ENCODE measurements at regions not wholly inside any gene's neighbourhood (a gene's known extent, or its start where the extent isn't known, plus 50 kb on each side); places are given as distances from the start of the nearest gene placed in this dataset.

GRCh38 chr12:25058012-25058411, 109.1 kb upstream of the BCAT1 start:
- intact Hi-C loops (cut with DNase I, micrococcal nuclease) = loop anchor here in 1 of 2 experiments (10.0 kb wide), 2 partner anchors 343 to 1687 kb away; no protein-coding TSS in a partner anchor
- DNase-seq = no peak
- ChIA-PET CTCF (no interaction called here), POLR2A (no interaction called here)
- Mint-ChIP-seq H3K4me1 (peaks cover 58% of the 10 kb centered on the region), H3K4me3 (peak overlapping the region; percentile 14), H3K27me3 (no peaks in the 10 kb centered on the region), H3K27ac (no peak overlapping the region), H3K9me3 (ENCODE audit: low read depth) (no peaks in the 10 kb centered on the region), H3K36me3 (ENCODE audit: low read depth) (peaks cover 6% of the 10 kb centered on the region)
- no peak for ATAC-seq

- no peak for DNase-seq
- H3K27ac Mint-ChIP-seq = peak overlapping the region; percentile 84
- no peaks in the 10 kb centered on the region for H3K36me3 Mint-ChIP-seq (ENCODE audit: low read depth)
- no peaks in the 10 kb centered on the region for H3K27me3 Mint-ChIP-seq
- intact Hi-C loops (cut with DNase I, micrococcal nuclease) = loop anchor here in 1 of 2 experiments (10.0 kb wide), 2 partner anchors 342 to 1688 kb away; no protein-coding TSS in a partner anchor
- H3K9me3 Mint-ChIP-seq (ENCODE audit: low read depth) = no peaks in the 10 kb centered on the region
- ATAC-seq = no peak
- ChIA-PET POLR2A (no interaction called here), CTCF (interaction anchor here (0.6 to 0.7 kb wide), 3 partner anchors 33 to 99 kb away, joined by 3 read pairs; no protein-coding TSS in a partner anchor)
- H3K4me3 Mint-ChIP-seq = peak overlapping the region; percentile 60
- peaks cover 56% of the 10 kb centered on the region for H3K4me1 Mint-ChIP-seq
These were observed 107.7 kb upstream of the BCAT1 start for GRCh38 chr12:25056486-25057130.

GRCh38 chr12:25056011-25056410, 107.1 kb upstream of the BCAT1 start:
- Mint-ChIP-seq H3K36me3 (ENCODE audit: low read depth) (no peaks in the 10 kb centered on the region), H3K4me1 (peaks cover 57% of the 10 kb centered on the region), H3K4me3 (peak overlapping the region; percentile 60), H3K9me3 (ENCODE audit: low read depth) (no peaks in the 10 kb centered on the region), H3K27me3 (no peaks in the 10 kb centered on the region), H3K27ac (peak overlapping the region; percentile 84)
- DNase-seq (no peak), ATAC-seq (no peak)
- ChIA-PET CTCF (interaction anchor here (0.6 to 0.7 kb wide), 2 partner anchors 34 to 65 kb away, joined by 3 read pairs; no protein-coding TSS in a partner anchor), POLR2A (interaction anchor here (0.7 kb wide), 1 partner anchor 33 kb away, joined by 4 read pairs; no protein-coding TSS in a partner anchor)
- intact Hi-C loops (cut with DNase I, micrococcal nuclease) = loop anchor here in 1 of 2 experiments (10.0 kb wide), 2 partner anchors 341 to 1689 kb away; no protein-coding TSS in a partner anchor

GRCh38 chr12:25054783-25055144, 105.9 kb upstream of the BCAT1 start:
- intact Hi-C loops (cut with DNase I, micrococcal nuclease) = loop anchor here (2.0 to 10.0 kb wide), 12 partner anchors 36 to 1883 kb away; partner anchors contain the start of genes BCAT1 (in 1 of the 2), DNAI7 (in 1 of the 2), ETFRF1 (in 1 of the 2) and FGFR1OP2 (in 1 of the 2)
- ChIA-PET CTCF (no interaction called here), POLR2A (no interaction called here)
- Mint-ChIP-seq H3K27ac (peak overlapping the region; percentile 89), H3K4me1 (peaks cover 55% of the 10 kb centered on the region), H3K27me3 (no peaks in the 10 kb centered on the region), H3K9me3 (ENCODE audit: low read depth) (no peaks in the 10 kb centered on the region), H3K4me3 (peak overlapping the region; percentile 79), H3K36me3 (ENCODE audit: low read depth) (no peaks in the 10 kb centered on the region)
- DNase-seq (peak; percentile 84), ATAC-seq (peak; percentile 14)

- Mint-ChIP-seq H3K27ac (peak overlapping the region; percentile 89), H3K9me3 (ENCODE audit: low read depth) (no peaks in the 10 kb centered on the region), H3K36me3 (ENCODE audit: low read depth) (no peaks in the 10 kb centered on the region), H3K27me3 (no peaks in the 10 kb centered on the region), H3K4me3 (peak overlapping the region; percentile 79), H3K4me1 (peaks cover 55% of the 10 kb centered on the region)
- CTCF ChIA-PET = interaction anchor here (0.6 to 1.1 kb wide), 2 partner anchors 8 to 324 kb away, joined by 3 to 4 read pairs; no protein-coding TSS in a partner anchor
- intact Hi-C loops (cut with DNase I, micrococcal nuclease) = loop anchor here (2.0 to 10.0 kb wide), 12 partner anchors 37 to 1883 kb away; partner anchors contain the start of genes BCAT1 (in 1 of the 2), DNAI7 (in 1 of the 2), ETFRF1 (in 1 of the 2) and FGFR1OP2 (in 1 of the 2)
- DNase-seq (no peak), ATAC-seq (no peak)
- POLR2A ChIA-PET = no interaction called here
These were observed 105.3 kb upstream of the BCAT1 start for GRCh38 chr12:25054076-25054782.

GRCh38 chr12:25052914-25053211, 104.0 kb upstream of the BCAT1 start:
- DNase-seq = no peak
- H3K27ac Mint-ChIP-seq = peak overlapping the region; percentile 98
- no peak for ATAC-seq

GRCh38 chr12:25052196-25052913, 103.5 kb upstream of the BCAT1 start:
- ATAC-seq = peak; percentile 69
- Mint-ChIP-seq H3K4me1 (peaks cover 42% of the 10 kb centered on the region), H3K27ac (peak overlapping the region; percentile 98), H3K9me3 (ENCODE audit: low read depth) (peaks cover 3% of the 10 kb centered on the region), H3K27me3 (no peaks in the 10 kb centered on the region), H3K36me3 (ENCODE audit: low read depth) (no peaks in the 10 kb centered on the region), H3K4me3 (peak overlapping the region; percentile 97)
- intact Hi-C loops (cut with DNase I, micrococcal nuclease) = loop anchor here (1.0 to 10.0 kb wide), 16 partner anchors 60 to 1885 kb away; partner anchors contain the start of genes DNAI7 (in 2 of the 2), ETFRF1 (in 2 of the 2), BCAT1 (in 1 of the 2) and FGFR1OP2 (in 1 of the 2)
- POLR2A ChIA-PET = interaction anchor here (0.6 to 2.0 kb wide), 12 partner anchors 8 to 231 kb away, joined by 3 to 9 read pairs (median 4); no protein-coding TSS in a partner anchor
- CTCF ChIA-PET = interaction anchor here (0.5 to 2.0 kb wide), 12 partner anchors 9 to 608 kb away, joined by 3 to 6 read pairs (median 4); no protein-coding TSS in a partner anchor
- peak; percentile 56 for DNase-seq

More at GRCh38 chr12:25052914-25053211, 104.0 kb upstream of the BCAT1 start:
- Mint-ChIP-seq H3K27me3 (no peaks in the 10 kb centered on the region), H3K4me1 (peaks cover 47% of the 10 kb centered on the region), H3K9me3 (ENCODE audit: low read depth) (no peaks in the 10 kb centered on the region), H3K36me3 (ENCODE audit: low read depth) (no peaks in the 10 kb centered on the region), H3K4me3 (peak overlapping the region; percentile 97)
- CTCF ChIA-PET = interaction anchor here (0.5 to 2.0 kb wide), 6 partner anchors 14 to 335 kb away, joined by 3 to 6 read pairs (median 4); no protein-coding TSS in a partner anchor
- intact Hi-C loops (cut with DNase I, micrococcal nuclease) = loop anchor here (1.0 to 10.0 kb wide), 16 partner anchors 61 to 1884 kb away; partner anchors contain the start of genes DNAI7 (in 2 of the 2), ETFRF1 (in 2 of the 2), BCAT1 (in 1 of the 2) and FGFR1OP2 (in 1 of the 2)
- POLR2A ChIA-PET = interaction anchor here (0.6 to 2.0 kb wide), 5 partner anchors 11 to 213 kb away, joined by 4 to 9 read pairs (median 4); no protein-coding TSS in a partner anchor

GRCh38 chr12:25051656-25052195, 102.8 kb upstream of the BCAT1 start:
- POLR2A ChIA-PET = interaction anchor here (0.6 to 2.0 kb wide), 10 partner anchors 8 to 230 kb away, joined by 3 to 12 read pairs (median 3); no protein-coding TSS in a partner anchor
- peak overlapping the region; percentile 97 for H3K4me3 Mint-ChIP-seq
- ATAC-seq = peak; percentile 83
- H3K27ac Mint-ChIP-seq = peak overlapping the region; percentile 98
- H3K36me3 Mint-ChIP-seq (ENCODE audit: low read depth) = no peaks in the 10 kb centered on the region
- H3K4me1 Mint-ChIP-seq = peaks cover 35% of the 10 kb centered on the region
- peak; percentile 74 for DNase-seq
- peaks cover 8% of the 10 kb centered on the region for H3K9me3 Mint-ChIP-seq (ENCODE audit: low read depth)
- CTCF ChIA-PET = interaction anchor here (0.7 to 2.0 kb wide), 12 partner anchors 8 to 607 kb away, joined by 3 to 6 read pairs (median 4); no protein-coding TSS in a partner anchor
- H3K27me3 Mint-ChIP-seq = no peaks in the 10 kb centered on the region
- intact Hi-C loops (cut with DNase I, micrococcal nuclease) = loop anchor here (1.0 to 10.0 kb wide), 18 partner anchors 39 to 1886 kb away; partner anchors contain the start of genes BCAT1 (in 2 of the 2), DNAI7 (in 2 of the 2), ETFRF1 (in 2 of the 2) and FGFR1OP2 (in 1 of the 2)

GRCh38 chr12:25051171-25051570, 102.3 kb upstream of the BCAT1 start:
- H3K4me3 Mint-ChIP-seq = peak overlapping the region; percentile 97
- peak; percentile 56 for DNase-seq
- H3K36me3 Mint-ChIP-seq (ENCODE audit: low read depth) = no peaks in the 10 kb centered on the region
- H3K27ac Mint-ChIP-seq = peak overlapping the region; percentile 98
- ChIA-PET CTCF (interaction anchor here (0.9 to 2.0 kb wide), 9 partner anchors 8 to 212 kb away, joined by 3 to 6 read pairs (median 4); no protein-coding TSS in a partner anchor), POLR2A (interaction anchor here (0.6 to 2.0 kb wide), 8 partner anchors 9 to 213 kb away, joined by 3 to 12 read pairs (median 3); no protein-coding TSS in a partner anchor)
- H3K9me3 Mint-ChIP-seq (ENCODE audit: low read depth) = peaks cover 11% of the 10 kb centered on the region
- no peaks in the 10 kb centered on the region for H3K27me3 Mint-ChIP-seq
- ATAC-seq = no peak
- intact Hi-C loops (cut with DNase I, micrococcal nuclease) = loop anchor here (1.0 to 10.0 kb wide), 14 partner anchors 39 to 1886 kb away; partner anchors contain the start of genes BCAT1 (in 2 of the 2), DNAI7 (in 1 of the 2), ETFRF1 (in 1 of the 2) and FGFR1OP2 (in 1 of the 2)
- peaks cover 30% of the 10 kb centered on the region for H3K4me1 Mint-ChIP-seq

- no peak overlapping the region for H3K27ac Mint-ChIP-seq
- peaks cover 11% of the 10 kb centered on the region for H3K4me1 Mint-ChIP-seq
- H3K4me3 Mint-ChIP-seq = no peak overlapping the region
- POLR2A ChIA-PET = no interaction called here
- H3K27me3 Mint-ChIP-seq = peaks cover 1% of the 10 kb centered on the region
- ATAC-seq (no peak), DNase-seq (no peak)
- H3K9me3 Mint-ChIP-seq (ENCODE audit: low read depth) = peaks cover 20% of the 10 kb centered on the region
- CTCF ChIA-PET = no interaction called here
- intact Hi-C loops (cut with DNase I, micrococcal nuclease) = no loop called here
- H3K36me3 Mint-ChIP-seq (ENCODE audit: low read depth) = peaks cover 3% of the 10 kb centered on the region
These were observed 97.0 kb upstream of the BCAT1 start for GRCh38 chr12:25045869-25046268.
